H1 (cell line): ENCODE measurements at regions not wholly inside any gene's neighbourhood (a gene's known extent, or its start where the extent isn't known, plus 50 kb on each side); places are given as distances from the start of the nearest gene placed in this dataset.

ENCODE experiments used
- BRCA1 ChIP-seq: IDR thresholded peaks from 2 replicates; pipeline ENCODE4 v1.6.1; 2012; ENCODE audit warnings: low read depth, low read length, improper control_type of control experiment
- EP300 ChIP-seq, 2 experiments: IDR thresholded peaks; 1 replicate in 1 of 2; 2 replicates in 1 of 2; pipeline ENCODE4 v1.6.1; 2011 to 2012; ENCODE audit warnings: low read depth in 2 of 2, low read length in 2 of 2, mild to moderate bottlenecking in 2 of 2, borderline replicate concordance in 1 of 2, inconsistent platforms in 1 of 2, moderate library complexity in 1 of 2
- EZH2 ChIP-seq: fragments of 200-600 bp; sonication (generic); IDR thresholded peaks from 2 replicates; pipeline ENCODE4 v1.7.1; 2012; ENCODE audit warnings: low read depth, mild to moderate bottlenecking, moderate library complexity, low read length, inconsistent platforms; ENCODE audit not compliant: severe bottlenecking
- GTF2F1 ChIP-seq: IDR thresholded peaks from 2 replicates; pipeline ENCODE4 v1.6.1; 2012; ENCODE audit warnings: low read depth, low read length, improper control_type of control experiment, borderline replicate concordance
- POU5F1 ChIP-seq: IDR thresholded peaks from 2 replicates; pipeline ENCODE4 v1.6.1; 2011; ENCODE audit warnings: low read depth, mild to moderate bottlenecking, low read length, moderate library complexity
- RAD21 ChIP-seq, 2 experiments: IDR thresholded peaks in 1 of 2; conservative IDR thresholded peaks in 1 of 2; 2 replicates each; pipeline ENCODE4 v1.6.1; 2011; ENCODE audit warnings: low read depth in 2 of 2, low read length in 2 of 2, improper control_type of control experiment in 1 of 2, inconsistent platforms in 1 of 2, mild to moderate bottlenecking in 1 of 2, moderate library complexity in 1 of 2
- RFX5 ChIP-seq: IDR thresholded peaks from 2 replicates; pipeline ENCODE4 v1.6.1; 2011; ENCODE audit warnings: low read depth, low read length, improper control_type of control experiment, borderline replicate concordance
- TAF7 ChIP-seq: optimal IDR thresholded peaks from 2 replicates; pipeline ENCODE3; 2011; ENCODE audit warnings: low read depth, mild to moderate bottlenecking, inconsistent platforms, low read length, moderate library complexity, borderline replicate concordance
- TF ChIP-seq, protein P1 (sequence below), 3 experiments: IDR thresholded peaks; 1 replicate in 2 of 3; 2 replicates in 1 of 3; pipeline versions ENCODE4 v1.5.1 to v1.6.1; 2011; ENCODE audit warnings: low read length in 3 of 3, mild to moderate bottlenecking in 3 of 3, inconsistent platforms in 2 of 3, low read depth in 1 of 3, moderate library complexity in 1 of 3; ENCODE audit not compliant: insufficient read depth in 1 of 3; ENCODE audit errors: control extremely low read depth in 1 of 3
- TF ChIP-seq, protein P2 (sequence below): IDR thresholded peaks from 2 replicates; pipeline ENCODE4 v1.6.1; 2012; ENCODE audit warnings: low read length, inconsistent platforms

DNA sequence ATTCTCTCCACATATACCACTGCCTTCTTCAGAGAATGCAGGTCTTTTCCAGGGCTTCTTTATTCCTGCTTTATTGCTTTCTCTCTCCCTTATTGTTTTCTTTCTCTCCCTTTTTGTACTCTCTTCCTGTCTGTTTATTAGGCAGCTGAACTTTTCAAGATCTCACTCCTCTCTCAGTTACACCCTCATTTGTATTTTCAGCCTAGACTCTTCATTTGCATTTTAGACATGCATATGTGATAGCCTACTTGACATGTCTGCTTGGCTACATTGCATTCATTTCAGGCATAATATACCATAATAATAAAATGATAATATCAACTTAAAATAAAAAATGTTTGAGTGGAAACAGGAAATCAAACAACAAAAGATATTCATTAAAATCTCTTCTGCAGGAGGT lies 377.9 kb upstream of the TNC start:
- no peak for TF ChIP-seq GTF2F1
- no peak for TF ChIP-seq EP300 (IDR thresholded peaks at IDR 0.05; ENCODE audit: borderline replicate concordance in 1 of 2, low read depth in 2 of 2, low read length in 2 of 2)
- TF ChIP-seq TAF7, result no peak
- no peak for TF ChIP-seq RFX5
- TF ChIP-seq EZH2, result no peak
- TF ChIP-seq POU5F1, result no peak
- no peak for TF ChIP-seq BRCA1
- TF ChIP-seq, protein P1, sequence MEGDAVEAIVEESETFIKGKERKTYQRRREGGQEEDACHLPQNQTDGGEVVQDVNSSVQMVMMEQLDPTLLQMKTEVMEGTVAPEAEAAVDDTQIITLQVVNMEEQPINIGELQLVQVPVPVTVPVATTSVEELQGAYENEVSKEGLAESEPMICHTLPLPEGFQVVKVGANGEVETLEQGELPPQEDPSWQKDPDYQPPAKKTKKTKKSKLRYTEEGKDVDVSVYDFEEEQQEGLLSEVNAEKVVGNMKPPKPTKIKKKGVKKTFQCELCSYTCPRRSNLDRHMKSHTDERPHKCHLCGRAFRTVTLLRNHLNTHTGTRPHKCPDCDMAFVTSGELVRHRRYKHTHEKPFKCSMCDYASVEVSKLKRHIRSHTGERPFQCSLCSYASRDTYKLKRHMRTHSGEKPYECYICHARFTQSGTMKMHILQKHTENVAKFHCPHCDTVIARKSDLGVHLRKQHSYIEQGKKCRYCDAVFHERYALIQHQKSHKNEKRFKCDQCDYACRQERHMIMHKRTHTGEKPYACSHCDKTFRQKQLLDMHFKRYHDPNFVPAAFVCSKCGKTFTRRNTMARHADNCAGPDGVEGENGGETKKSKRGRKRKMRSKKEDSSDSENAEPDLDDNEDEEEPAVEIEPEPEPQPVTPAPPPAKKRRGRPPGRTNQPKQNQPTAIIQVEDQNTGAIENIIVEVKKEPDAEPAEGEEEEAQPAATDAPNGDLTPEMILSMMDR (IDR thresholded peaks at IDR 0.05; ENCODE audit: control extremely low read depth in 1 of 3, insufficient read depth in 1 of 3, low read depth in 1 of 3, low read length in 3 of 3), result no peak
- TF ChIP-seq RAD21 (IDR thresholded peaks at IDR 0.05 in 1 of 2, conservative IDR thresholded peaks at IDR 0.05 in 1 of 2; ENCODE audit: low read depth in 2 of 2, low read length in 2 of 2), result no peak
- TF ChIP-seq, protein P2, sequence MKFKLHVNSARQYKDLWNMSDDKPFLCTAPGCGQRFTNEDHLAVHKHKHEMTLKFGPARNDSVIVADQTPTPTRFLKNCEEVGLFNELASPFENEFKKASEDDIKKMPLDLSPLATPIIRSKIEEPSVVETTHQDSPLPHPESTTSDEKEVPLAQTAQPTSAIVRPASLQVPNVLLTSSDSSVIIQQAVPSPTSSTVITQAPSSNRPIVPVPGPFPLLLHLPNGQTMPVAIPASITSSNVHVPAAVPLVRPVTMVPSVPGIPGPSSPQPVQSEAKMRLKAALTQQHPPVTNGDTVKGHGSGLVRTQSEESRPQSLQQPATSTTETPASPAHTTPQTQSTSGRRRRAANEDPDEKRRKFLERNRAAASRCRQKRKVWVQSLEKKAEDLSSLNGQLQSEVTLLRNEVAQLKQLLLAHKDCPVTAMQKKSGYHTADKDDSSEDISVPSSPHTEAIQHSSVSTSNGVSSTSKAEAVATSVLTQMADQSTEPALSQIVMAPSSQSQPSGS, result no peak
